NCI-H748 (cell line): ENCODE measurements at regions not wholly inside any gene's neighbourhood (a gene's known extent, or its start where the extent isn't known, plus 50 kb on each side); places are given as distances from the start of the nearest gene placed in this dataset.
A peak's percentile ranks its signal among the peaks of the same experiment; 100 is the strongest.
"Not testable (repeated sequence)": the region's sequence is repeated elsewhere in the genome, so short reads cannot be mapped to it uniquely, and the experiment has no call there.

Experiments used
- DNase-seq: peaks from one replicate; lab custom pipeline; 2025; ENCODE audit not compliant: unreplicated experiment; lab: John Stamatoyannopoulos, UW

DNA sequence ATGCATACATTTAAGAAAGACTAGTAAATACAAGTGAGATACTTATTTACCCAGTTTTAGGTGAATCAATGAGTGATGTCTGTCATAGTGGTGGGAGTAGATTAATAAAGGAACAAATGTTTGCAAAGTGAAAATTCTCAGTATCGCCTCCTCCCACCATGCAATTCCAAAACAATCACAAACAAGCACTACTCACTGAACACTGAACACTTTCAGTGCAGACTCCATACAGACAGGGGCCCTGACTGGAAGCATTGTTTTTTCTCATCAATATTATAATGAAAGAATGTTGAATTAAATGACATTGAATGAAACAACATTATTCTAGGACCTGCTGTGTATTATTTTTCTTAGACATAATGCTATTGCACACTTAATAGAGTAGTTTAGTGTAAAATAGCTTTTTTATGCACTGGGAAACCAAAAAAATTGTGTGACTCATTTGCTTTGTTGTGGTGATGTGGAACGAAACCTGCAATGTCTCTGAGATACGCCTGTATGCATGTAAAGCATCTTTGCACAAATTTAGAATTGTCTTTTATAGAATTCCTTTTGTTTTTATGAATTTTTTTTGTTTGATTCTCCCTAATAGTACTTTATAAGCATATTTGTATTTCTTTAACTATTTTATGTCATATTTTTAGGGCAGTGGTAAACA lies 317.5 kb downstream of the UTRN start:
- DNase-seq = no peak

DNA sequence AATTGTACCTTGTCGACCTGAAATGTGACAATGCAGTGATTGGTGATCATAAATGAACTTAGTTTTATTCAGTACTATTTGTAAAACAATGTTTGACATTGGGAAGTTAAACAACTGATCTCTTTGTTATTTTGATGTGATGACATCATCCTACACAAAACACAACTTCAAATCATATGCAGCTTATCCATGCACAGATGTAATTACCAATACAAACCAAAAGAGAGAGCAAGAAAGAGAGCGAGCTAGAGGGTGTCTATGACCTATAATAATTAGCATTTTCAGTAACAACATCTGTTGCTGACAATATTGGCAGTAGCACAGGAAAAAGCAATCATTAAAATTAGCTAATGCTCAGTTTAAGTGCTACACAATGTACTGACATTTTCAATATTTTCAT lies 320.9 kb downstream of the UTRN start:
- DNase-seq = peak; percentile 34

DNA sequence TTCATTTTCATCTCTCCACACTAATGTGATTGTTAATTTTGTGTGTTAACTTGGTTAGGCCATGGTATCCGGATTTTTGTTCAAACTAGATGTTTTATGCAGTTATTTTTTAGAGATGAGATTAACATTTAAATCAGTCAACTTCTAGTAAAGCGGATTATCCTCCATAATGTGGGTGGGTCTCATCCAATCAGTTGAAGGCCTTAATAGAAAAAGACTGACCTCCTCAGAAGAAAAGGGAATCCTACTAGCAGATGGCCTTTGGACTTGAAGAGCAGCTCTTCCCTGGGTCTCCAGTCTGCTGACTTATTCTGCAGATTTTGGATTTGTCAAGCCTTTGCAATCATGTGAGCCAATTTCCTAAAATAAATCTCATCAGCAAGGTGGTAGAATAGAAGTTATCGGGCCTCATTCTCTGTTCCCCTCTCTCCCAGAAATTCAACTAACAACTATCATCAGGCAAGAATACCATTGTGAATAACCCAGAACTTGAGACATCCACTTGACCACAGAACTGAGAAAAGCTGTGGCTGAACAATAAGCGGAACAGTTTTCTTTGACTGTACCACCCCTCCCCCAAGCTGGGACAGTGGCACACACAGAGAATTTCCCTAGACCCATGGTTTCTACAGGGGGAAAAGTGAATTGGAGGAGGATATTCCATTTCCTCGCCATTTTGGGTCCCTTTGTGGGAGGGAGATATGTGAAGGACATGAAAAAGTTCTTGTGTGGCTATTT lies 323.0 kb downstream of the UTRN start:
- no peak for DNase-seq

DNA sequence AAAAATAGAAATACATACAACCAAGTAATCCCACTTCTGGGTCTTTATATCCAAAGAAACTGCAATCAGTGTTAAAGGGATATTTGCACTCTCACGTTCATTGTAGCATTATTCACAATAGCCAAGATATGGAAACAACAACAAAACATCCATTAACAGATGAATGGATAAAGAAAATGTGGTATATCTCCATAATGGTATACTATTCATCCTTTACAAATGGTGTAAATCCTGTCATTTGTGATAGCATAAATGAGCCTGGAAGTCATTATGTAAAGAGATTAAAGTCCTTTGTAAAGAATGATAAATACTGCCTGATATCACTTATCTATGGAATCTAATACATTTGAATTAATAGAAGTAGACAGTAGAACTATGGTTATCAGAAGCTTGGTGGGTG lies 327.7 kb downstream of the UTRN start:
- no peak for DNase-seq

DNA sequence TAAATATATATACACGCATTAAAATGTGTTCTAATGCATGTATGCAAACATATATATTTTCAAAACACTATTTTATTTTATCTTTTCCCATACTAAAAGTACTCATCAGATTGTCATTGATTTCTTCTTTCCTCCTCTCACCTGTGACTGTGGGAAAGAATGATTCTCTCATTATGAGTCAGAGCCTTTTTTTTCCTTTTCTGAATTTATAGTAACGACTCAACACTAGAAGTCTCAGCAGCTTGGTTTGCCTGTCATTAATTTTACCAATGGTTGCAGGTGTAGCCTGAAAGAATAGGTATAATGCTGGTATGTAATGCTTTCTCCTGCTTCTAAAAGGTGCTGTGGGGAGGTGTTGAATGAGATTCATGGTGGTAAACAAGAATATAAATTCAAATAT lies 328.7 kb downstream of the UTRN start:
- DNase-seq = no peak

DNA sequence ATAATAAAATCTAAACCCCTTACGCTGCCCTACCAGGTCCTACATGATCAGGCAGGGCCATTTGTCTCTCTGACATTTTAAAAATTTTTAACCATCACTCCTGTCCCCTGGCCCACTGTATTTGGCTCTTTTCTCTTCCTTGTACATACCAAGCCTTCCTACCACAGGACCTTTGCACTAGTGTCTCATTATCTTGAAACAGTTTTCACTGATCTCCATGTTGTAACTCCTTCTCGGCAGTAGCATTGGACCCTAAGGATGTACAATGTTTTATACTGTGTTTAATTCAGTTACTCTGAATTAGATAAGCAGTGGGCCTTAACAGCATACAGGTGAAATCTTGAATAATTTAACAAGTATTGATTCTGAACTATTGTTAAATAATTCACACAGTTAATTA lies 330.7 kb downstream of the UTRN start:
- DNase-seq = no peak

DNA sequence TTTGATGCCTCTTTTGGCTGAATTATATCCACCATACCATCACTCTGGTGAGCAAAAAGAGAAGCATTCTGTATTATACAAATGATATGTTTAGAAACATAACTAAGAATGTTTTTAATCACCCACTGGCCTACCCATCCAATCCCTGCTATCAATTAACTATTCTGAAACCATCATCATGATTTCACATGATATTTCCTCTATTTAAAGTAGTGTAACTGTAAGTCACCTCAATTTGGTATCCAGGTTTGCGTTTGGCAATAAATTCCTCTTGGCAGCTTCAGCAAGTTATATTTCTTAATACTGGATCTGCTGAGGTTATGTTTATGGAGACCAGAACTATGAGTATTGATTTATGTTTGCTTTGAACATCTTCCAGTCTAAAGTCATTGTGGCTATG lies 332.1 kb downstream of the UTRN start:
- DNase-seq = no peak

DNA sequence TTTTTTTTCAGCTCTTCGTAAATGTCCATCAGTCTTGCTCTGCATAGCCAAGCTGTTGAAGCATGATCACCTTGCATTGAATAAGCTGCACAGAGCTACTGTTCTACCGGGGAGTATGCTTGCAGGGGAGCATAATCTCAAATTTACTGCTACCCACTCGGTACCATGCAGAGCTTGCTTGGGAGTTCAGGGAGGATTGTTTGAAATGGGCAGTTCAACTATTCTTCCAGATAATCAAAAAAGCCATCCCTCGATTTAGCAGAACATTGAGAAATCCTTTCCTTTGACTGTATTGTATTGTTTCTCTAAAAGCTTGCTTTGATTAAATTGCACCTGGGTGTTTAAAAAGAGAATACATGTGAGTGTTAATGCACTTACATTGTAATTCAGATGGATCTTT lies 332.6 kb downstream of the UTRN start:
- peak; percentile 88 for DNase-seq

DNA sequence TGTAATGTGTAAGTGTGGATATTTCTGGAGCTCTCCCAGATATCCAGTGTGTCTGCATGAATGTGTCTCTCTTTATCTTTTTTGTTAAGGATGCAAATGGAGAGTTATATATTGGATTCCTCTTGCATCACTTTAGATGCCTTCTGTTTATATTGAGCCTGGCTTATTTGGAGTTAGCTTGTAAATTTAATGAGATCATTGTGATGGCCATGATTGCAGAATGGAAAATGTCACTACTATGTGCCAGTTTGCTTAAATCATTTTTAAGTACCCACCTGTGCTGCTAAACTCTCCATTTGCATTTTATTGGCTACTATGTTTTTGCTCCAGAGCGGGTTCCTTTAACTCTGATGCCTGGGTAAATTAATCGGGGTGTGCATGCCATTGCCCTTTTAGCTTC lies 334.8 kb downstream of the UTRN start:
- DNase-seq = peak; percentile 23

DNA sequence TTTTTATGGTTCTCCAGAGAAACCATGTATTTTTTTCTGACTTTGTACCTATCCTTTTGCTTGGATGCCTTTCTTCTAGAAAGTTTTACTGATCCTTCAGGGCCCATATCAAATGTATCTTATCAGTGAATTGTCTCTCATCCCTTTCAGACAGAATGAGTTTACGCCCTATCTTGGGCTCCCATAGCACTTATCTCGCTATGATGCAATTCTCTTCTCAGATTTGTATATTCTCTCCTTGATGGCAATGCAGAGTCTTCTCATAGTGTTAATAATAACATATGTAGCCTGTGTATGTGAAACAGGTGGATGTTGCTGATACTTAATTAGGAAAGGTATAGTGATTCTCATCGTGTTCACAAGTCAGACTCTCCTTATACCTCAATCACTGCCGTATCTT lies 336.2 kb downstream of the UTRN start:
- DNase-seq = no peak

DNA sequence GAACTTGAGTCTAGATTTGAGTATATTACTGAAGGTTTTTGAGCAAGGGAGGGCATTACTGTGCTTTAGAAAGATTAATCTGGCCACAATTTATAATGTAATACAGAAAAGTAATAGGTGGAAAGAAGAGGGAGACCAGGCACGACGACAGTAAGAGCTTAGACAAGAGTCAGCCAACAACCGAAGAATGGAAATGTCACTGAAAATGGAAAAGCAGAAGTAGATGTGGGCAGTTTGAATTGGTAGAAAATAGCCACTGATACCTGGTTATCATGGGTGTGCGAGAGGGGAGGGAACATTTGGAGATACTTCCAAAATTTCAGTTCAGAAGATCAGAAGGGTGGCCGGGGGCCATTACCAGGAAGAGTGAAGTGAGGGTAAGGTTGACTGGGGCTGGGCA lies 339.1 kb downstream of the UTRN start:
- no peak for DNase-seq

DNA sequence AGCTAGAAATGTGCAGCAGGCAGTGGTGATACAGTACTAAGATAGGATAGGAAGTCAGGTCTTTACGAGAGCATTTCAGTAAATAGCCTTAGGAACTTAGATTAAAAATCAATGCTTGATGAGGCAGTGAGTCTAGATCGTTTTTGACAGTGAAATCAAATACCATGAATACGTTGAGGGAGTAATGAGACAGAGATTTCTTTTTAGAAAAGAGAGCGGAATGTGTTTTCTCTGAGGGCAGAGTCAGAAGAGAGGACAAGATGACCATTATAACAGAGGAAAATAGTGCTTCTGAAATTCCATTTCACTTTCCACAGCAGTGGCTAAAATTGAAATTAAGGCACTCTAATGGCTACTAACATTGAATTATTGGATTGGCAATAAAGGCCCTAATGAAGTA lies 339.6 kb downstream of the UTRN start:
- no peak for DNase-seq

DNA sequence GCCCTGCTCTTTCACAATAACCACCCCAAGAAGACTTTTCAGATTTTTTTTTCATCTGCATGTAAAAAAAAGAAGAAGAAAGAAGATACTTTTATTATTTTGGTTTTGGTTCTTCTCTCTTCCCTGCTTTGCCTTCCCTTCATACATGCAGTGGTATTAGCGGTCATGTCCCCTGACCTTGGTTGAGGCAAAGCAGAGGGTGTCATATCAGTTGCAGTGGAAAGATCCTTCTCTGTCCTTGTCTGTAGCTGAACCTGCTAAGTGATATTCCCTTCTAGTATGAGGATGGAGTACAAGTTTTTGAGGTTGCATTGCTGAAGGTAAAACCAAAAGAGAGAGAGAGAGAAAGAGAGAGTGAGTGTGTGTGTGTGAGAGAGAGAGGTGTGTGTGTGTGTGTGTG lies 345.7 kb downstream of the UTRN start:
- no peak for DNase-seq

DNA sequence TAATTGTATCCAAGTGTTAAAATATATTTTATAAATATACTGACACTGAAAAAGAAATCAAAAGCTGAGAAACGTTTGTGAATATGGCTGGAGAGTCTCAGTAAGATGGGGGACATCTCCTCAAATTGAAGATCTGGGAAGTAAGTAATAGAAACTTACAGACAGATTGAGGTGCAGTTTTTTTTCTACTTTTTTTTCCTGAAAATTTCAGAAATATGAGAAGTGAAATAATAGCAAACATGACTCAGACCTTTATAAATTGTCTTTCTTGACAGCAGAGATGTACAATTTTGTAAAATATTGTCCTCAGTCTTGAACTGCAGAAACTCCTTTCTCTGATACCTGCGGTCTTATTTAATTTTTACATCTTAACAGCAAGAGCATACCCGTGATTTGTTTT lies 347.1 kb downstream of the UTRN start:
- no peak for DNase-seq

DNA sequence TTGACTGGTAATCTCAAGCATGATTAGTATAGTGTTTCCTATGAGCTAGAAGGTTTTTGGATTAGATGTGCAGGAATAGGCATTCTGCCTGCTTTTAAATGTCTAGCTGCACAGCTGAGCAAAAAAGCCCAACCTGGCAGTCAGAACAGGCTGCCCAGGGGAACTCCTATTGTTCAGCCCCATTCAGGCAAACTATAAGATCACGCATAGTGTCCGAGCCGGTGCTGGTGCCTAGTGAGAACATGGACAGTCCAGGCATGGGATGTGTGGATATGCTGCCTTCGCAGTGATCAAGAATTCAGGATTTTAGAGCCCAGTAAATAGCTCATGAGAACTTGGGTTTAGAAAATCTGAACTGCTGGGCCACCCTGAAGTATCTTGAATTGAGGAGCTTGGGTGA lies 348.8 kb downstream of the UTRN start:
- DNase-seq = no peak

DNA sequence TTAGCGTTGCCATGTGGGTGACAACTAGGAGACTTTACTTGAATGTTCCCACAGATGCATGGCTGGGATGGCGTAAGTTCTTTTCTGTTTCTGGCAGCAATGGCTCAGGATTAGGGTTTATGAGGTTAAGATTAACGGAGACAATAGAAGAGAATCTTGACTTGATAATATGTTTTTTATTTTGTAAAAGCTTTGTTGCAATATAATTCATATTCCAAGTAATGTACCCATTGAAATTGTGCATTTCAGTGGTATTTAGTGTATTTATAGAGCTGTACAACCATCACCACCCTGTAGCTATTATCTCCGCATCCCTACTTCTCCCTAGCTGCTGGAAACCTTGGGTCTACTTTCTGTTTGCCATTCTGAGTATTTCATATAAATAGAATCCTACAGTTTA lies 349.2 kb downstream of the UTRN start:
- no peak for DNase-seq

DNA sequence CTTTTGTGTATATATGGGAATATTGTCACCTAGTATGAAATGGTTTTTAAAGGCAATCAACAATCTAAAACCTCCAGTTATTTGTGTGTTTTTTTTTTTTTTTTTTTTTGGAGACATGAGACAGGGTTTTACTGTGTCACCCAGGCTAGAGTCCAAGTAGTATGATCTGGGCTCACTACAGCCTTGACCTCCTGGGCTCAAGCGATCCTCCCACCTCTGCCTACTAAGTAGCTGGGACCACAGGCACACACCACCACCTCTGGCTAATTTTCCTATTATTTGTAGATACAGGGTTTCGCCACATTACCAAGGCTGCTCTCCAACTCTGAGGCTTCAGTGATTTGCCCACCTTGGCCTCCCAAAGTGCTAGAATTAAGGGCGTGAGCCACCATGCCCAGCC lies 349.9 kb downstream of the UTRN start:
- no peak for DNase-seq

DNA sequence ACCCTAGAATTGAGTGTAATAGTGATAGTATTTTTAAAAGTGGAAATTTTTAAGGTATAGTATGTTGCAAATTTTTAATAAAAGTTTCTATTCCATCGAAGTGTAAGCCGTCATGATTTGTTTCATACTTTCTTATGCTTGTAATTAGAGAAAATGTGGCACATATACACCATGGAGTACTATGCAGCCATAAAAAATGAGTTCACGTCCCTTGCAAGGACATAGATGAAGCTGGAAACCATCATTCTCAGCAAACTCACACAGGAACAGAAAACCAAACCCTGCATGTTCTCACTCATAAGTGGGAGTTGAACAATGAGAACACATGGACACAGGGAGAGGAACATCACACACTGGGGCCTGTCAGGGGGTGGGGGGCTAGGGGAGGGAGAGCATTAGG lies 350.9 kb downstream of the UTRN start:
- not testable (repeated sequence) for DNase-seq

DNA sequence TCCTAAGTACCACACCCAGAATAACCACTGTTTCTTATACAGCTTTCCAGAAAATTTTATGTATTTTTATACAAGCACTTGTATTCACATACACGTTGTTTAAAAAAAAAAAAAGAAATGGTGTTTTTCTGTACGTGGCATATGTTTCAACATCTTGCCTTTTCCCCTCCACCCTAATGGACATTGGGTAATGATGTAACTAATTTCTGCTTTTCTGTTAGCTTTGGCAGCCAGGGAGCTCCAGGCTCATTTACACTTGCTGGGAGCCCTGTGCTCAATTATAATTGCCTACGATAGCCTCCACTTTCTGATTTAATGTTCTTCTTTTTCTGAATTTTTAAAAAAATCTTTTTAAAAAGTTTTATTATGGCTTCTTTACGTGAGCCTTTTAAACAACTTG lies 352.4 kb downstream of the UTRN start:
- DNase-seq = no peak

DNA sequence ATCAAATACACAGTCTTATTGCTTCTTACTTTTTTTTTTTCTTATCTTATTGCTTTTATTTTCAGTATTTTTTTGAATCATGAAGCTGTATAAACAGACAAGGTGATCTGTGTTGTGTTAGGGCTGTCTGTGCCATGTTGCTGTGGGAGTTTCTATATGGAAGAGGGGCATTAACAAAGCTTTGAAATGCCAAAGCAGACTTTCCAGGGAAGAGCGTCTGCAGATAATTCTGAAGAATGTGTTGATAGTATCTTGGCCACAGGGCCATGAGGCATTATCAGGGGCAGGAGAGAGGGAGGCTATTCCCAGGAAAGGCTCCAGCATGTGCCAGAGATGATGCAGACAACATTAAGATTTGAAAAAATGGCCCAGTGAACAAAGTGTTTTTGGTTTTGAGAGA lies 354.5 kb downstream of the UTRN start:
- DNase-seq = no peak

DNA sequence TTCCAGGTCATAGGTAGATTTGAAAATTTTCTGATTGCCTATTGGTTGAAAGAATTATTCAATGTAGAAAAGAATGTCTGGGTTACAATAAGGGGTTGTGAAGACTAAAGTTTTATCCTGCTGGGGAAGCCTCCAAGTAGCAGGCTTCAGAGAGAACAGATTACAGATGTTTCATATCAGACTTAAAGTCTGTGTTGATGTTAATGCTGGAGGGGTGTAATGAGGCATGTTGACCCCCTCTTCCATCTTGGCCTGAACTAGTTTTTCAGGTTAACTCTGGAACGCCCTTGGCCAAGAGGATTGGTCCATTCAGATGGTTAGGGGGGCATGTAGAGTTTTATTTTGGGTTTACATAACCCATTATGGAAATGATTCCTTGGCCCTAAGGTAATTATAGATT lies 356.2 kb downstream of the UTRN start:
- DNase-seq = no peak

DNA sequence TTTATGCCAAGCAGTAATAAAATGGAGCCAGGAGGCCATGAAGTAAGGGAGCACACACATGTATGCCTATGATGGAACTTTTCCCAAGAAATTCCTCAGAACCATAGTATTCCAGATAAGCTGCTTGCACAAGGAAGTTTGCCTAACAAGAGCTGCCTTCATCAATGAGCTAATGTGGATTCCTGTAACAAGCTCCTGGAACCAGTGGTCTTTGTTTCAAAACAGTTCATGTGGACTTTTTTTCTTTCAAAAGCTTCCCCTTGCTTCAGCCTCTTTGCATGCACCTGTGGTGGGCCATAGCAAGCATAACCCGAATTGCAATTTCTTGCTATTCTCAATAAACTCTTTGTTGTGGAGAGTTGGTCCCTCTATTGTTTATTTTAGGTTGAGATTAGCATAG lies 359.6 kb downstream of the UTRN start:
- DNase-seq = no peak
